GM23248 (cell line): ENCODE measurements at regions not wholly inside any gene's neighbourhood (a gene's known extent, or its start where the extent isn't known, plus 50 kb on each side); places are given as distances from the start of the nearest gene placed in this dataset.

Experiments
- DNase-seq: peaks from one replicate; pipeline ENCODE4 v3.0.0-alpha.2; 2015
- H2AFZ ChIP-seq: fragments of 200-600 bp; sonication (generic); 2 replicates; pipeline ENCODE4 v1.6.1; 2016; ENCODE audit warnings: antibody characterized with exemption
- H3F3A ChIP-seq: fragments of 200-600 bp; sonication (generic); 2 replicates; pipeline ENCODE4 v1.6.1; 2016; ENCODE audit warnings: mild to moderate bottlenecking, antibody characterized with exemption, mixed run types; ENCODE audit not compliant: insufficient read depth
- H3K27ac ChIP-seq: fragments of 200-600 bp; sonication (generic); 2 replicates; pipeline ENCODE4 v1.5.1; 2016; ENCODE audit warnings: mild to moderate bottlenecking
- H3K27me3 ChIP-seq: fragments of 200-600 bp; sonication (generic); replicated peaks from 2 replicates; pipeline ENCODE4 v1.6.1; 2016; ENCODE audit warnings: mild to moderate bottlenecking; ENCODE audit not compliant: insufficient read depth
- H3K36me3 ChIP-seq: fragments of 200-600 bp; sonication (generic); 2 replicates; pipeline ENCODE4 v1.6.1; 2016; ENCODE audit warnings: low read depth, mild to moderate bottlenecking
- H3K4me1 ChIP-seq: fragments of 200-600 bp; sonication (generic); 2 replicates; pipeline ENCODE4 v1.6.1; 2016; ENCODE audit warnings: mild to moderate bottlenecking; ENCODE audit not compliant: insufficient read depth
- H3K4me2 ChIP-seq: fragments of 200-600 bp; sonication (generic); one replicate; pipeline ENCODE4 v1.6.1; 2016; ENCODE audit warnings: mild to moderate bottlenecking; ENCODE audit not compliant: unreplicated experiment
- H3K4me3 ChIP-seq: fragments of 200-600 bp; sonication (generic); 2 replicates; pipeline ENCODE4 v1.5.1; 2016; ENCODE audit warnings: mild to moderate bottlenecking
- H3K79me2 ChIP-seq: fragments of 200-600 bp; sonication (generic); 2 replicates; pipeline ENCODE4 v1.6.1; 2016; ENCODE audit warnings: mild to moderate bottlenecking; ENCODE audit not compliant: insufficient read depth
- H3K9ac ChIP-seq: fragments of 200-600 bp; sonication (generic); 2 replicates; pipeline ENCODE4 v1.6.1; 2016; ENCODE audit warnings: mild to moderate bottlenecking
- H3K9me2 ChIP-seq: fragments of 200-600 bp; sonication (generic); 2 replicates; pipeline ENCODE4 v1.6.1; 2016; ENCODE audit warnings: mixed run types, mild to moderate bottlenecking, moderate library complexity; ENCODE audit not compliant: insufficient read depth
- H3K9me3 ChIP-seq: fragments of 200-600 bp; sonication (generic); one replicate; pipeline ENCODE4 v1.6.1; 2017; ENCODE audit warnings: low read depth
- H4K20me1 ChIP-seq: fragments of 200-600 bp; sonication (generic); 2 replicates; pipeline ENCODE4 v1.6.0; 2016; ENCODE audit not compliant: insufficient read depth
- EZH2 ChIP-seq: fragments of 200-600 bp; sonication (generic); IDR thresholded peaks from 2 replicates; pipeline ENCODE4 v1.6.1; 2018; ENCODE audit warnings: antibody characterized with exemption, mild to moderate bottlenecking; ENCODE audit not compliant: insufficient read depth, poor library complexity, severe bottlenecking
- EZH2phosphoT487 ChIP-seq: fragments of 200-600 bp; sonication (generic); IDR thresholded peaks from 2 replicates; pipeline ENCODE4 v1.6.1; 2018; ENCODE audit warnings: antibody characterized with exemption, moderate library complexity, mild to moderate bottlenecking, low read depth; ENCODE audit not compliant: insufficient read depth
- WGBS, 2 experiments: methylation state at CpG; one replicate each; pipeline ENCODE4 v1.1.6; 2015 to 2017; ENCODE audit warnings: low lambda C conversion rate in 2 of 2, low coverage in 1 of 2; ENCODE audit errors: missing lambda C conversion rate in 2 of 2; 5-methylcytosine and 5-hydroxymethylcytosine counted together
- in situ Hi-C: fragments of 300-500 bp; cut with MboI; formaldehyde crosslinking; loops from 2 replicates; pipeline ENCODE4 v1.15.0; 2020

GRCh38 chr12:15050659-15051058, 77.8 kb downstream of the PDE6H start:
- TF ChIP-seq EZH2: no peak
- TF ChIP-seq EZH2phosphoT487: no peak

GRCh38 chr12:15052691-15053090, 79.8 kb downstream of the PDE6H start:
- Histone ChIP-seq H3K79me2 (no peaks in the 10 kb centered on the region), H3F3A (no peaks in the 10 kb centered on the region), H3K4me1 (no peaks in the 10 kb centered on the region), H3K27ac (no peak overlapping the region), H2AFZ (no peak overlapping the region), H3K9me3 (no peaks in the 10 kb centered on the region), H3K4me3 (no peak overlapping the region), H3K9ac (no peak overlapping the region), H3K4me2 (no peak overlapping the region), H3K9me2 (no peaks in the 10 kb centered on the region), H4K20me1 (no peaks in the 10 kb centered on the region), H3K27me3 (no peaks in the 10 kb centered on the region), H3K36me3 (no peaks in the 10 kb centered on the region)
- in situ Hi-C loops: no loop called here
- TF ChIP-seq EZH2phosphoT487 (no peak), EZH2 (no peak)
- DNase-seq: no peak
- WGBS, 2 experiments: 6 to 11% methylated on average over 2 of the region's 2 CpGs

More at GRCh38 chr12:15050659-15051058, 77.8 kb downstream of the PDE6H start:
- DNase-seq: no peak
- Histone ChIP-seq H3F3A (no peaks in the 10 kb centered on the region), H3K4me1 (no peaks in the 10 kb centered on the region), H2AFZ (no peak overlapping the region), H3K4me3 (no peak overlapping the region), H3K9me2 (no peaks in the 10 kb centered on the region), H3K9ac (no peak overlapping the region), H3K27ac (no peak overlapping the region), H3K9me3 (no peaks in the 10 kb centered on the region), H4K20me1 (no peaks in the 10 kb centered on the region), H3K27me3 (no peaks in the 10 kb centered on the region), H3K79me2 (no peaks in the 10 kb centered on the region), H3K4me2 (no peak overlapping the region), H3K36me3 (no peaks in the 10 kb centered on the region)
- 40 to 44% methylated on average over 2 of the region's 2 CpGs for WGBS, 2 experiments
- in situ Hi-C loops: no loop called here

- Histone ChIP-seq H3F3A (no peaks in the 10 kb centered on the region), H3K4me2 (no peak overlapping the region), H3K9me2 (no peaks in the 10 kb centered on the region), H4K20me1 (no peaks in the 10 kb centered on the region), H2AFZ (no peak overlapping the region), H3K36me3 (no peaks in the 10 kb centered on the region), H3K79me2 (no peaks in the 10 kb centered on the region), H3K4me1 (no peaks in the 10 kb centered on the region), H3K9ac (no peak overlapping the region), H3K27me3 (no peaks in the 10 kb centered on the region), H3K27ac (no peak overlapping the region), H3K4me3 (no peak overlapping the region), H3K9me3 (no peaks in the 10 kb centered on the region)
- in situ Hi-C loops: no loop called here
- no peak for DNase-seq
- 10 to 24% methylated on average over 1 of the region's 1 CpG for WGBS, 2 experiments
- TF ChIP-seq EZH2phosphoT487 (no peak), EZH2 (no peak)
Measured at GRCh38 chr12:15056218-15056617, 83.4 kb downstream of the PDE6H start.
